ENCODE measurements at regions not wholly inside any gene's neighbourhood (a gene's known extent, or its start where the extent isn't known, plus 50 kb on each side); places are given as distances from the start of the nearest gene placed in this dataset.

- no peak for TF ChIP-seq KAT7 (CRISPR knock-in tag; IDR thresholded peaks at IDR 0.05; ENCODE audit: borderline replicate concordance)
These were observed 188.5 kb downstream of the KIF26A start (continued) for GRCh38 chr14:104326848-104327247.

DNA sequence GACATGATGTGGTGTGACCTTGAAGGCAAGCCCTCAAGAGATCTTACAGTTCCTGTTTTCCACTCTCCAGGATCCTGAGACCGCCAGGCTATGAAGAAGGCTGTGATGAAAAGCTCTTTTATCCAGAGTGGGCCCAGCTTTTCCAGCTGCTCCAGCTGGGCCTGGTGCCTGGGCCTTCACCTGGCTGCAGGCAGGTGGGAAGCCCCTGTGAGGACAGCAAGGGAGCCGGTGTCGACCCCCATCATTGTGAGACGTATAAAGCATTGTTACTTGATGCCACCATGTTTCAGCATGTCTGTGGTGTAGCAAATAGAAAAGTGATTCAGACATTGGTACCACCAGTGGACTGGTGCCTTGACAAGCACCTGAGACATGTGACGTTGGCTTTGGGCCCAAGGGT is 190.2 kb downstream of the KIF26A start:
- ATAC-seq (no peak), DNase-seq (ENCODE audit: low spot score) (no peak)
- Mint-ChIP-seq H3K27me3 (ENCODE audit: low read depth) (peaks cover 5% of the 10 kb centered on the region; the same call in 1 of the 2 replicates), H3K9me3 (peaks cover 31% of the 10 kb centered on the region), H3K27ac (no peak overlapping the region), H3K4me1 (no peaks in the 10 kb centered on the region), H3K36me3 (peaks cover 23% of the 10 kb centered on the region), H3K4me3 (no peak overlapping the region)
- TF ChIP-seq, protein P1, sequence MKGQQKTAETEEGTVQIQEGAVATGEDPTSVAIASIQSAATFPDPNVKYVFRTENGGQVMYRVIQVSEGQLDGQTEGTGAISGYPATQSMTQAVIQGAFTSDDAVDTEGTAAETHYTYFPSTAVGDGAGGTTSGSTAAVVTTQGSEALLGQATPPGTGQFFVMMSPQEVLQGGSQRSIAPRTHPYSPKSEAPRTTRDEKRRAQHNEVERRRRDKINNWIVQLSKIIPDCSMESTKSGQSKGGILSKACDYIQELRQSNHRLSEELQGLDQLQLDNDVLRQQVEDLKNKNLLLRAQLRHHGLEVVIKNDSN (CRISPR knock-in tag; IDR thresholded peaks at IDR 0.05), result no peak
- no peak for TF ChIP-seq PRDM15 (CRISPR knock-in tag; IDR thresholded peaks at IDR 0.05)
- TF ChIP-seq FOXP4 (CRISPR knock-in tag; IDR thresholded peaks at IDR 0.05), result no peak
- no peak for TF ChIP-seq GABPB1 (CRISPR knock-in tag; IDR thresholded peaks at IDR 0.05)
- no peak for TF ChIP-seq CDX4 (CRISPR knock-in tag; IDR thresholded peaks at IDR 0.05; ENCODE audit: borderline replicate concordance)
- TF ChIP-seq, protein P2, sequence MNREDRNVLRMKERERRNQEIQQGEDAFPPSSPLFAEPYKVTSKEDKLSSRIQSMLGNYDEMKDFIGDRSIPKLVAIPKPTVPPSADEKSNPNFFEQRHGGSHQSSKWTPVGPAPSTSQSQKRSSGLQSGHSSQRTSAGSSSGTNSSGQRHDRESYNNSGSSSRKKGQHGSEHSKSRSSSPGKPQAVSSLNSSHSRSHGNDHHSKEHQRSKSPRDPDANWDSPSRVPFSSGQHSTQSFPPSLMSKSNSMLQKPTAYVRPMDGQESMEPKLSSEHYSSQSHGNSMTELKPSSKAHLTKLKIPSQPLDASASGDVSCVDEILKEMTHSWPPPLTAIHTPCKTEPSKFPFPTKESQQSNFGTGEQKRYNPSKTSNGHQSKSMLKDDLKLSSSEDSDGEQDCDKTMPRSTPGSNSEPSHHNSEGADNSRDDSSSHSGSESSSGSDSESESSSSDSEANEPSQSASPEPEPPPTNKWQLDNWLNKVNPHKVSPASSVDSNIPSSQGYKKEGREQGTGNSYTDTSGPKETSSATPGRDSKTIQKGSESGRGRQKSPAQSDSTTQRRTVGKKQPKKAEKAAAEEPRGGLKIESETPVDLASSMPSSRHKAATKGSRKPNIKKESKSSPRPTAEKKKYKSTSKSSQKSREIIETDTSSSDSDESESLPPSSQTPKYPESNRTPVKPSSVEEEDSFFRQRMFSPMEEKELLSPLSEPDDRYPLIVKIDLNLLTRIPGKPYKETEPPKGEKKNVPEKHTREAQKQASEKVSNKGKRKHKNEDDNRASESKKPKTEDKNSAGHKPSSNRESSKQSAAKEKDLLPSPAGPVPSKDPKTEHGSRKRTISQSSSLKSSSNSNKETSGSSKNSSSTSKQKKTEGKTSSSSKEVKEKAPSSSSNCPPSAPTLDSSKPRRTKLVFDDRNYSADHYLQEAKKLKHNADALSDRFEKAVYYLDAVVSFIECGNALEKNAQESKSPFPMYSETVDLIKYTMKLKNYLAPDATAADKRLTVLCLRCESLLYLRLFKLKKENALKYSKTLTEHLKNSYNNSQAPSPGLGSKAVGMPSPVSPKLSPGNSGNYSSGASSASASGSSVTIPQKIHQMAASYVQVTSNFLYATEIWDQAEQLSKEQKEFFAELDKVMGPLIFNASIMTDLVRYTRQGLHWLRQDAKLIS (CRISPR knock-in tag; IDR thresholded peaks at IDR 0.05; ENCODE audit: borderline replicate concordance), result no peak
- no peak for TF ChIP-seq NFE2L1 (CRISPR knock-in tag; IDR thresholded peaks at IDR 0.05)
- TF ChIP-seq ESRRA (CRISPR knock-in tag; IDR thresholded peaks at IDR 0.05; ENCODE audit: borderline replicate concordance), result no peak
- CTCF ChIA-PET, result interaction anchor here (2.4 kb wide), 1 partner anchor 14 kb away, joined by 6 read pairs; no protein-coding TSS in a partner anchor
- POLR2A ChIA-PET, result no interaction called here

DNA sequence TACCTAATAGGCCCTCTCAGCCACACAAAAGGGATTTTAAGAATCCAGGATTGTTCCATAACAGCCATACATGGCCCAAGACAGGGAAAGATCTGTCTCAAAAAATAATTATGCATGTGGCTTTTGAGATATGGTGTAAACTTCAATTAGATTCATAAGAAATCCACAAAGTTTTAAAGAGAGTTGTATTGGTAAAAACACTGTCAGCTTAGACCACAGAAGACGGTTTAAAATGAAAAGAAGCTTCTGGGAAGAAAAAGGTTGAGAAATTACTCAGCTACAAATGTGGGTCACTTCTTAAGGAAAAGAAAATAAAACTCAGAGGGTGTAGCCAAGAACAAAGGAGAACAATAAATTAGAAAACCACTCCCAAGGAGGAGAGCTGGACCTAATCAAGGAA is 191.4 kb downstream of the KIF26A start:
- ChIA-PET POLR2A (no interaction called here), CTCF (no interaction called here)
- ATAC-seq, result no peak
- Mint-ChIP-seq H3K9me3 (peaks cover 31% of the 10 kb centered on the region), H3K27ac (no peak overlapping the region), H3K36me3 (peaks cover 23% of the 10 kb centered on the region), H3K4me3 (no peak overlapping the region), H3K27me3 (ENCODE audit: low read depth) (peaks cover 5% of the 10 kb centered on the region; the same call in 1 of the 2 replicates), H3K4me1 (no peaks in the 10 kb centered on the region)
- DNase-seq (ENCODE audit: low spot score), result no peak
- TF ChIP-seq, protein P3, sequence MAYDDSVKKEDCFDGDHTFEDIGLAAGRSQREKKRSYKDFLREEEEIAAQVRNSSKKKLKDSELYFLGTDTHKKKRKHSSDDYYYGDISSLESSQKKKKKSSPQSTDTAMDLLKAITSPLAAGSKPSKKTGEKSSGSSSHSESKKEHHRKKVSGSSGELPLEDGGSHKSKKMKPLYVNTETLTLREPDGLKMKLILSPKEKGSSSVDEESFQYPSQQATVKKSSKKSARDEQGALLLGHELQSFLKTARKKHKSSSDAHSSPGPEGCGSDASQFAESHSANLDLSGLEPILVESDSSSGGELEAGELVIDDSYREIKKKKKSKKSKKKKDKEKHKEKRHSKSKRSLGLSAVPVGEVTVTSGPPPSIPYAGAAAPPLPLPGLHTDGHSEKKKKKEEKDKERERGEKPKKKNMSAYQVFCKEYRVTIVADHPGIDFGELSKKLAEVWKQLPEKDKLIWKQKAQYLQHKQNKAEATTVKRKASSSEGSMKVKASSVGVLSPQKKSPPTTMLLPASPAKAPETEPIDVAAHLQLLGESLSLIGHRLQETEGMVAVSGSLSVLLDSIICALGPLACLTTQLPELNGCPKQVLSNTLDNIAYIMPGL (CRISPR knock-in tag; IDR thresholded peaks at IDR 0.05), result no peak
- TF ChIP-seq, protein P4, sequence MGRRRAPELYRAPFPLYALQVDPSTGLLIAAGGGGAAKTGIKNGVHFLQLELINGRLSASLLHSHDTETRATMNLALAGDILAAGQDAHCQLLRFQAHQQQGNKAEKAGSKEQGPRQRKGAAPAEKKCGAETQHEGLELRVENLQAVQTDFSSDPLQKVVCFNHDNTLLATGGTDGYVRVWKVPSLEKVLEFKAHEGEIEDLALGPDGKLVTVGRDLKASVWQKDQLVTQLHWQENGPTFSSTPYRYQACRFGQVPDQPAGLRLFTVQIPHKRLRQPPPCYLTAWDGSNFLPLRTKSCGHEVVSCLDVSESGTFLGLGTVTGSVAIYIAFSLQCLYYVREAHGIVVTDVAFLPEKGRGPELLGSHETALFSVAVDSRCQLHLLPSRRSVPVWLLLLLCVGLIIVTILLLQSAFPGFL (CRISPR knock-in tag; IDR thresholded peaks at IDR 0.05; ENCODE audit: borderline replicate concordance), result no peak
- no peak for TF ChIP-seq SOX15 (CRISPR knock-in tag; IDR thresholded peaks at IDR 0.05)
- no peak for TF ChIP-seq ZNF317 (CRISPR knock-in tag; IDR thresholded peaks at IDR 0.05; ENCODE audit: borderline replicate concordance, low read depth)
- no peak for TF ChIP-seq ZNF416 (CRISPR knock-in tag; IDR thresholded peaks at IDR 0.05)
- TF ChIP-seq, protein P5, sequence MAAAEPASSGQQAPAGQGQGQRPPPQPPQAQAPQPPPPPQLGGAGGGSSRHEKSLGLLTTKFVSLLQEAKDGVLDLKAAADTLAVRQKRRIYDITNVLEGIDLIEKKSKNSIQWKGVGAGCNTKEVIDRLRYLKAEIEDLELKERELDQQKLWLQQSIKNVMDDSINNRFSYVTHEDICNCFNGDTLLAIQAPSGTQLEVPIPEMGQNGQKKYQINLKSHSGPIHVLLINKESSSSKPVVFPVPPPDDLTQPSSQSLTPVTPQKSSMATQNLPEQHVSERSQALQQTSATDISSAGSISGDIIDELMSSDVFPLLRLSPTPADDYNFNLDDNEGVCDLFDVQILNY (CRISPR knock-in tag; IDR thresholded peaks at IDR 0.05), result no peak
- TF ChIP-seq HMGA2 (CRISPR knock-in tag; IDR thresholded peaks at IDR 0.05), result no peak
- TF ChIP-seq CDX4 (CRISPR knock-in tag; IDR thresholded peaks at IDR 0.05; ENCODE audit: borderline replicate concordance), result no peak
- TF ChIP-seq RELA (CRISPR knock-in tag; IDR thresholded peaks at IDR 0.05; ENCODE audit: borderline replicate concordance), result no peak

Data from WTC11 (cell line).